GM12874 (cell line): ENCODE measurements at regions not wholly inside any gene's neighbourhood (a gene's known extent, or its start where the extent isn't known, plus 50 kb on each side); places are given as distances from the start of the nearest gene placed in this dataset.

Experiments
- TF ChIP-seq, protein P1 (sequence below): IDR thresholded peaks from 2 replicates; pipeline ENCODE4 v1.5.1; 2011; ENCODE audit warnings: low read depth, mild to moderate bottlenecking, control low read depth, low read length, moderate library complexity; ENCODE audit not compliant: insufficient read depth

DNA sequence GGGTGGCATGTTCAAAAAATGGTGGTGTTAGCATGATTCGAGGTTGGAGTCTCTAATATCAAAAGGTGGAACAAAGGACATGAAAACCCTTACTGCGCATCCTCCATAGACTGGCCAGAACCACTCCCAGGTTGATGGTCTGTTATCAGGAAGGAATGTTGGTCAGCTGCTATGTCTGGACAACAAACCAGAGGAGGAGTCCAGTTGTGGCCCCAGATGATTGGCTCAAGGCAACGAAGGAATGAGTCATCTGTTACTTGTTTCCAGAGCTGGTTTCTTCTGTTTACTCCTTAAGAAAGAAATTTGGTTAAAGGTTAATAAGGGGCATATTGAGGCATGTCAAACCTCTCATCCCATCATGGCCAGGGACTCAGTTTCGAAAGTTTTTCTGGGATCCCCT, 56.8 kb upstream of the GRIA4 start:
- TF ChIP-seq, protein P1, sequence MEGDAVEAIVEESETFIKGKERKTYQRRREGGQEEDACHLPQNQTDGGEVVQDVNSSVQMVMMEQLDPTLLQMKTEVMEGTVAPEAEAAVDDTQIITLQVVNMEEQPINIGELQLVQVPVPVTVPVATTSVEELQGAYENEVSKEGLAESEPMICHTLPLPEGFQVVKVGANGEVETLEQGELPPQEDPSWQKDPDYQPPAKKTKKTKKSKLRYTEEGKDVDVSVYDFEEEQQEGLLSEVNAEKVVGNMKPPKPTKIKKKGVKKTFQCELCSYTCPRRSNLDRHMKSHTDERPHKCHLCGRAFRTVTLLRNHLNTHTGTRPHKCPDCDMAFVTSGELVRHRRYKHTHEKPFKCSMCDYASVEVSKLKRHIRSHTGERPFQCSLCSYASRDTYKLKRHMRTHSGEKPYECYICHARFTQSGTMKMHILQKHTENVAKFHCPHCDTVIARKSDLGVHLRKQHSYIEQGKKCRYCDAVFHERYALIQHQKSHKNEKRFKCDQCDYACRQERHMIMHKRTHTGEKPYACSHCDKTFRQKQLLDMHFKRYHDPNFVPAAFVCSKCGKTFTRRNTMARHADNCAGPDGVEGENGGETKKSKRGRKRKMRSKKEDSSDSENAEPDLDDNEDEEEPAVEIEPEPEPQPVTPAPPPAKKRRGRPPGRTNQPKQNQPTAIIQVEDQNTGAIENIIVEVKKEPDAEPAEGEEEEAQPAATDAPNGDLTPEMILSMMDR, result no peak

DNA sequence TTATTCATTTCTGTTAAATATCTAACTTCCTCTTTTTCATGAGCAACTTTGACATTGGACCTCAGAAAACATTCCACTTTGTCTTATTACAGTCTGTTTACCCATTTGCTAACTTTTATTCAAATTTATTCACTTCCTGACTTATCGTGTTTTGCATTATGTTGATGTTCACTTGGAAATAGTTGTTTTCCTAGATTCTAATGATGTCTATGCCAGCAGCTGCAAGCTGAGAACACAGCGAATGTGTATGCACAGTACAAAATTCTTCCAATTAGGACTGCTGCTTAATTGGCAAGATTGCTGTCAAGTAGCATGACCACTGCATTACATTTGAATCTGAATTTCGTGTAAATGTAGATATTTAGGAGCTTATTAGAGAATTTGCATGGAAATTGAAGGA, 61.5 kb upstream of the GRIA4 start:
- TF ChIP-seq, protein P1, result no peak

DNA sequence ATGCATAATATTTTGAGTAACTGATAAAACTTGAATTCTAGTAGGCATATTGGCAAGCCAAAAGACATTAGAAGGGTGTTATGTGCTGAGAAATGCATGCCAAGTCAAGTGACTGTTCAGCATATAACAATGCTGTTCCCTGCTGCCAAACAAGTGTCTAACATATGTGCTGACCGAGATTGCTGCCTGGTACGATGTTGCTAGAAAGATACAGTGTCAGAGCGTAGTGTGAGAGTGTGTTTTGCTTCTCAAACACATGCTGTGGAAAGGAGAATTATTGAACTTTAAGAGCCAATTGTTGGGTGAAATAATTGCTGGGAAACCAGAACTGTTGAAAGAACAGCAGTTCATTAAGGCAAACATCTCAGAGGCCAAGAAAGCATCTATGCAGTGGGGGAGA, 71.3 kb upstream of the GRIA4 start:
- TF ChIP-seq, protein P1, result no peak

DNA sequence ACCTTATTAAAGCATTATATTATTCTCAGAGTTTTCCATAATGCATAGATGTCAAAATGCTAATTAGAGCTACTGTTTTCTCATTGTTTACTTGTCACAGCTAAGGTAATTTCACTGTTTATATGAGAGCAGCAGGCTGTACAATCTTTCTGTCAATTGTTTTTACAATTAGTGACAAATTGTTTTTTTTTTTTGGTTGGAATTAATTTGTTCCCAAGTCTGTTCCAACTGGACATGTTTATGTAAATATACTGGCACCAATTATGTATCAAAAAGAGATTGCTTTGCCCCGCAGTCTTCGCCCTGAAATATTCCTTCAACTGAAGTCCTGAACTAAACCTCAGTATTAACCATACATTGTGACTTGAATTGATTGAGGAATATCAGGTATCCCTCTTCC, 72.3 kb upstream of the GRIA4 start:
- TF ChIP-seq, protein P1, result no peak

DNA sequence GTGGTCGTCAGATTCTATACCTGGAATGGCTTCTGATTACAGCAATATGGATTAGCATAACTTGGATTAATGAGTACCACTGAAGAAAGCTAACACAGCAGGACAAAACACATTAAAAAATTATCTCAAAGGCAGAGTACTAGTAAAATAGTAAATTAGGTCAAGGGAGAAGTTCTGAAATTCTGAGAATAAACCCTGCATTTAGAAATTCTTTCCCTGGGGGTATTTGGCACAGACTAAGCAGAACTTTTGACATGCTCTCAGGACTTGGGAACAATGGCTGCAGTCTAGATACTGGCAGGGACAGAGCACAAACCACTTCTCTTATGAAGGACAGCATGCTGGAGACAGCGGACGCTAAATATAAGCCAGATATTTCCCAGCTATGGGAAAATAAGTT, 85.6 kb upstream of the GRIA4 start:
- TF ChIP-seq, protein P1, result no peak

DNA sequence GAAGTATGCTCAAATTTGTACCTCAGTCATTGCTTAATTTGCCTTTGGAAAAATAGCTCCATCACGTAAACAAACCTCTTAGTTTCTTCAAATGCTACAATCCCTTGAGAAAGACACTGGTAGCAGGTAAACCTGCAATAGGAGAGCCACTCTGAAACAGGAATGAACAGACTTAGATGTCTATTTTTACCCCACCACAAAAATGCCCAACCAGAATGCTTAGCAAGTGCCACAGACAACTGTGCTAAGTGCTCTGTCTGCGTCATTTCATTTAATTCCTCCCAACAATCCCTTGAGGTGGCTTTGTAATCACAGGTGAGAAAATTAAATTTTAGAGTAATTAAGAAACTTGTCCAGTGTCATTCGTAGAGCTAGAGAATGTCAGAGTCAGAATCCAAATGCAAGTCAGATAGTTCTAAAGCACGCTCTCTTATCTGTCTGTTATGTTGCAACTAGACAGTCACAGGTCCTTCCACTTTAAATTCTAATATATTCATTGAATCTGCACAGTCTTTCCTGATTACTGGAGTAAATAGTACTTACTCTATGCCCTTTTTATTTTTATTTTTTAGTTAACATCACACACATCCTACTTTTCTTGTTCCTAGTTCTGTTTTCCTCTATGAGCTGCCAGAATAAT, 89.0 kb upstream of the GRIA4 start:
- TF ChIP-seq, protein P1, result no peak

DNA sequence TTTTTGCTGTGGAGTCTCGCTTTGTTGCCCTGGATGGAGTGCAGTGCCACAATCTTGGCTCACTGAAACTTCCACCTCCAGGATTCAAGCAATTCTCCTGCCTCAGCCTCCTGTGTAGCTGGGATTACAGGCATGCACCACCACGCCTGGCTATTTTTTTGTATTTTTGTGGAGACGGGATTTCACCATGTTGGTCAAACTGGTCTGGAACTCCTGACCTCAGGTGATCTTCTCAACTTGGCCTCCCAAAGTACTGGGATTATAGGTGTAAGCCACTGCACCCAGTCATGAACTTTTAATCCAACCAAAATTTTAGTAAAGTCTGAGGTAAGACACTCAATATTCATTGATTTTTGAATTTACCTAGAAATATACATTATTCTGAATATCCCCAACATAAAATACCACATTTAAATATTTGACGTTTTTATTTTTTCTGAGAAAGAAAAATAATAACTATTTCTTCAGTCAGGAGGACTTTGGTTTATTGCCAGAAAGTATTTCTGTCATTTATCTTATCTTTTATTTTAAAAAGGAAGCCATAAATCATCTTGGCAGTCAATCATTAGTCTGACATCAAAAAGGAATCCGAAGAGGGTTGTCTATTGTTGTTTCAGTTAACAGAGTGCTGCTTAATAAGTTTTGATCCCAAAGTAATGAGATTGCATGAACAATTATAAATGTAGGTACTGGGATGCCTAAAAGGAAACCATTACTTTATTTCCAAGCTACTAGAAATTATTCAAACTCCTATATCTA, 102.2 kb upstream of the GRIA4 start:
- TF ChIP-seq, protein P1, result no peak
